ENCODE measurements at regions not wholly inside any gene's neighbourhood (a gene's known extent, or its start where the extent isn't known, plus 50 kb on each side); places are given as distances from the start of the nearest gene placed in this dataset.
"Not testable (repeated sequence)": the region's sequence is repeated elsewhere in the genome, so short reads cannot be mapped to it uniquely, and the experiment has no call there.

DNA sequence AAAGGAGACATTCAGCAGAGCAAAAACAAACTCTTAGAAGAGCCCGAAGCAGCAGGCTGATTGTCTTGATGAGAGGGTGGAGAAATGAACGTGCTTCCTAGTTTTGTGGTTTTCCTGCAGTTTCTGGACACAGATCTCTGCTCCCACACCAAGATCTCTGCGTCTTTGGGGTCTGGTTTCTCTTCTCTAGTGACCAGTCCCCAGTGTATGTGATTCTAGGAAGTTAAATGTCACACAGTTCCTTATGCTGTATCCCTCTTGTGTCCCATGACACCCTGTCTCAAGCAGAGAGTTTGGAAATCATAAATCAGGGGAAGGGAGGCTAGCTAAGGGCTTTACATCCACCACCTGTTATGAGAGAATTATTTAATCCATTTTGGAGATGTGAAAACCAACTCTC, 55.4 kb upstream of the KLF14 start:
- TF ChIP-seq, protein P1, sequence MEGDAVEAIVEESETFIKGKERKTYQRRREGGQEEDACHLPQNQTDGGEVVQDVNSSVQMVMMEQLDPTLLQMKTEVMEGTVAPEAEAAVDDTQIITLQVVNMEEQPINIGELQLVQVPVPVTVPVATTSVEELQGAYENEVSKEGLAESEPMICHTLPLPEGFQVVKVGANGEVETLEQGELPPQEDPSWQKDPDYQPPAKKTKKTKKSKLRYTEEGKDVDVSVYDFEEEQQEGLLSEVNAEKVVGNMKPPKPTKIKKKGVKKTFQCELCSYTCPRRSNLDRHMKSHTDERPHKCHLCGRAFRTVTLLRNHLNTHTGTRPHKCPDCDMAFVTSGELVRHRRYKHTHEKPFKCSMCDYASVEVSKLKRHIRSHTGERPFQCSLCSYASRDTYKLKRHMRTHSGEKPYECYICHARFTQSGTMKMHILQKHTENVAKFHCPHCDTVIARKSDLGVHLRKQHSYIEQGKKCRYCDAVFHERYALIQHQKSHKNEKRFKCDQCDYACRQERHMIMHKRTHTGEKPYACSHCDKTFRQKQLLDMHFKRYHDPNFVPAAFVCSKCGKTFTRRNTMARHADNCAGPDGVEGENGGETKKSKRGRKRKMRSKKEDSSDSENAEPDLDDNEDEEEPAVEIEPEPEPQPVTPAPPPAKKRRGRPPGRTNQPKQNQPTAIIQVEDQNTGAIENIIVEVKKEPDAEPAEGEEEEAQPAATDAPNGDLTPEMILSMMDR (IDR thresholded peaks at IDR 0.05; ENCODE audit: low read length, missing control alignments), result no peak
- H3K4me3 ChIP-seq (replicated peaks; ENCODE audit: low read depth, low read length), result no peak overlapping the region
- no peak for DNase-seq (ENCODE audit: low read depth)

DNA sequence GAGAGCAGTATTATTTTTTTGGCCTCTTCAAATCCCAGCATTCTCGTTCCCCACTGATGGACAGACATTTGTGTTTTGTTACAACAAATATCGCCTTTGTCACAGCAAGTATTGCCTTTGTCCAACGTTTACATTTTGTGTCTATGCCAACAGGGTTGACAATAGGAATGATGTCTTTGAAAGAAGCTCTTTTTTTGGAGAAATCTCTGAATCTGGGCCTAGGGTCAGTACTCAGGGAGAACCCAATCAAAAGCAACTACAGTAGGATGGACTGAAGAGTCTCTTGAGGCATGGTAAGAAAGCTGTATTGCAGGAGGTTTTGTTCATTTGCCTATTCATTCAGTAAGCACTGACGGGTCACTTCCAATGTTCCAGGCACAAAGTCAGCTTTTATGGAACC, 57.7 kb upstream of the KLF14 start:
- no peak overlapping the region for H3K4me3 ChIP-seq (replicated peaks; ENCODE audit: low read depth, low read length)
- DNase-seq (ENCODE audit: low read depth), result no peak
- TF ChIP-seq, protein P1 (IDR thresholded peaks at IDR 0.05; ENCODE audit: low read length, missing control alignments), result no peak

DNA sequence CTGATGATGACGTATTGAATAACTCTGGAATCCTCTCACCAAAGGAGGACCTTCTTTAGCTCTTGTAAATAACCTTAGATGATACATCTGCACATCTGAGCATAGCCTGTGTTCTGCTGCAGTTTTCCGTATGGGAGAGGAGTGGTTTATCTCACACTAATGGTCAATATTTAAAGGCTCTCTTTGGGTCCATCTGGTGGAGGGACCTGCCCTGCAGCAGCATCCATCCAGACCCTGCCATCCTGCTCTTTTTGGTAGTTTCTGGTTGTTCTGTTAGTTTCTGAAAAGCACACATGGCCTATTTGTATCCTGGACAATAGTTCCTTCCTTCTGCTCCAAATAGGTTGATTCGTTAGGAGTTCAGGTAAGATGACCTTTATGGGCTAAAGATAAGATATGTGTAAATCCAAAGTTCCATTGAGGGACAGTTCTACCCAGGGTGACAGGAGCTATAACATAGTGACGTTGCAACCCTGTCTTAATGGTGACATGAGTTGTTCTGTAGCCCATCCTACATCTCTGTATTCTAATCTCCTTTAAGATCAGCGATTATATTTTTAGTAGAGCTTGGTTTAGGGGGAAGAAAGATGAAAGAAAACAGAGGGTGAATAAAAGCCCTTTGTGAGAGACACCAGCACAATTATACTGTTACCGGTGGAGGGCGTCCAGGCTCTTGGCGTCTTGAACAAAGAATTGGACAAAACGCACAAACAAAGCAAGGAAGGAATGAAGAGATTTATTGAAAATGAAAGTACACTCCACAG, 60.0 kb upstream of the KLF14 start:
- DNase-seq (ENCODE audit: low read depth), result peak; percentile 22
- H3K4me3 ChIP-seq (replicated peaks; ENCODE audit: low read depth, low read length), result no peak overlapping the region
- TF ChIP-seq, protein P1 (IDR thresholded peaks at IDR 0.05; ENCODE audit: low read length, missing control alignments), result peak; percentile 18

DNA sequence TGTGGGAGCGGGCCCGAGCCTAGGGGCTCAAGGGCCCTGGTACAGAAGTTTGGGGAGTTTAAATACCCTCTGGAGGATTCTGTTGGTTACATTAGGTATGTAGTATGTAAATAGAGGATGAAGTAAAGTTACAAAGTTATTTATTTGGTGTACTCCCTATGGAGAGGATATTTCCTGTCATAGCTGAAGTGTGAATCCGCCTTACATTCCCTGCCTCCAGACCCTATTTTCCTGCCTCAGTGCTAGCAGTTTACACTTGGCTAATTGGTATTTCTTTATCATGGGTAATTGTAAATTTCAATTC, 60.6 kb upstream of the KLF14 start:
- no peak overlapping the region for H3K4me3 ChIP-seq (replicated peaks; ENCODE audit: low read depth, low read length)
- TF ChIP-seq, protein P1 (IDR thresholded peaks at IDR 0.05; ENCODE audit: low read length, missing control alignments), result no peak
- no peak for DNase-seq (ENCODE audit: low read depth)

DNA sequence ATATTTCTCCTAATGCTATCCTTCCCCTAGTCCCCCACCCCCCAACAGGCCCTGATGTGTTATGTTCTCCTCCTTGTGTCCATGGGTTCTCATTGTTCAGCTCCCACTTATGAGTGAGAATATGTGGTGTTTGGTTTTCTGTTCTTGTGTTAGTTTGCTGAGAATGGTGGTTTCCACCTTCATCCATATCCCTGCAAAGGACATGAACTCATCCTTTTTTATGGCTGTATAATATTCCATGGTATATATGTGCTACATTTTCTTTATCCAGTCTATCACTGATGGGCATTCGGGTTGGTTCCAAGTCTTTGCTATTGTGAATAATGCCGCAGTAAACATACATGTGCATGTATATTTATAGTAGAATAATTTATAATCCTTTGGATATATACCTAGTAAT, 62.4 kb upstream of the KLF14 start:
- DNase-seq (ENCODE audit: low read depth), result not testable (repeated sequence)

DNA sequence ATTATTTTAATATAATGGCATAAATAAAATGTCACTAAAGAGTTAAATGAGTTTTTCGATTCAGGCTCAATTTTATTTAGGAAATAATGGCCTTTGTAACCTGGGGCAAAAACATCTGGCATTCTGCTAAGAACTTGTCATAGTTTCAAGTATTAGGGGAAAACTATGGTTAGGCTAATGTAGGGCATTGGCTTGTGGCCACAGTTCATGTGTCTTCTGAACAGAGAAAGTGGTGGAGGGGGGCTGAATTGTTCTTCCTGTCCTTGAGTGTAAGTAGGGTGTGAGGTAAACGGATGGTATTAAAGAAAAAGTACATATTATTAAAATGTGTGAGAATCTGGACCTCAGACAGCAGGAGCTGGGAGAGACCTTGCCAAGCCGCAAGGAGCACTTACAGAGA, 69.1 kb upstream of the KLF14 start:
- no peak overlapping the region for H3K4me3 ChIP-seq (replicated peaks; ENCODE audit: low read depth, low read length)
- DNase-seq (ENCODE audit: low read depth), result no peak
- TF ChIP-seq, protein P1 (IDR thresholded peaks at IDR 0.05; ENCODE audit: low read length, missing control alignments), result no peak

More for the DNA sequence above, 62.4 kb upstream of the KLF14 start:
- not testable (repeated sequence) for H3K4me3 ChIP-seq (replicated peaks; ENCODE audit: low read depth, low read length)

DNA sequence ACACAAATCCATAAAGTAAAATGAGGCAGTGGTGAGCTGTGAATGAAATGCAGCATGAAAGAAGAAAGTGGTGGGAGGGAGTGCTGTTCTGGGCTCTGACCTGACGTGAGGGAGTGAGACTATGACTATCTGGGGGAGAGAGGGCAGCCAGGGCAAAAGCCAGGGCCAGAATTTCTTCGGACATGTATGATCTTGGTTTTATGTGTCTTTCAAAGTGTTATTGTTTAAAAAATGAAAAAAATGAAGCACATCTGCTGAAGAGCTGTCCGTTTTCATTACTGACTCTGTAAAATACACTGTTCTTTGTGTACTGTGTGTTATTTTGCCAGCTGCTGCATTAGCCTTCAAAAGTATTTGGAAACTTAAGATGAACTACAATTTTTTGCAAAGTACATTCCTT, 70.2 kb upstream of the KLF14 start:
- no peak overlapping the region for H3K4me3 ChIP-seq (replicated peaks; ENCODE audit: low read depth, low read length)
- DNase-seq (ENCODE audit: low read depth), result no peak
- TF ChIP-seq, protein P1 (IDR thresholded peaks at IDR 0.05; ENCODE audit: low read length, missing control alignments), result no peak

DNA sequence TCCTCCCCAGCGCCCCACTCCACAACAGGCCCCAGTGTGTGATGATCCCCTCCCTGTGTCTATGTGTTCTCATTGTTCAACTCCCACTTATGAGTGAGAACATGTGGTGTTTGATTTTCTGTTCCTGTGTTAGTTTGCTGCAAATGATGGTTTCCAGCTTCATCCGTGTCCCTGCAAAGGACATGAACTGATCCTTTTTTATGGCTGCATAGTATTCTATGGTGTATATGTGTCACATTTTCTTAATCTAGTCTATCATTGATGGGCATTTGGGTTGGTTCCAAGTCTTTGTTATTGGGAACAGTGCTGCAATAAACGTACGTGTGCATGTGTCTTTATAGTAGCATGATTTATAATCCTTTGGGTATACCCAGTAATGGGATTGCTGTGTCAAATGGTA, 78.8 kb upstream of the KLF14 start:
- DNase-seq (ENCODE audit: low read depth); H3K4me3 ChIP-seq (replicated peaks; ENCODE audit: low read depth, low read length): not testable (repeated sequence)

Data from fibroblast of pulmonary artery (primary cell).